ENCODE measurements at regions not wholly inside any gene's neighbourhood (a gene's known extent, or its start where the extent isn't known, plus 50 kb on each side); places are given as distances from the start of the nearest gene placed in this dataset.
A peak's percentile ranks its signal among the peaks of the same experiment; 100 is the strongest.

- TF ChIP-seq CTCF (IDR thresholded peaks at IDR 0.05; ENCODE audit: unreplicated experiment) = no peak
- POLR2A ChIA-PET = no interaction called here
- Mint-ChIP-seq H3K27ac (ENCODE audit: low read depth, unreplicated experiment) (no peak overlapping the region), H3K27me3 (ENCODE audit: insufficient read depth, unreplicated experiment) (peaks cover 11% of the 10 kb centered on the region), H3K9me3 (ENCODE audit: unreplicated experiment) (no peaks in the 10 kb centered on the region), H3K36me3 (ENCODE audit: insufficient read depth, unreplicated experiment) (no peaks in the 10 kb centered on the region), H3K4me3 (ENCODE audit: unreplicated experiment) (no peak overlapping the region), H3K4me1 (ENCODE audit: insufficient read depth, unreplicated experiment) (no peaks in the 10 kb centered on the region)
- peak; percentile 54 for DNase-seq (ENCODE audit: unreplicated experiment)
- CTCF ChIA-PET = interaction anchor here (0.6 kb wide), 2 partner anchors 50 to 93 kb away, joined by 3 to 4 read pairs; no protein-coding TSS in a partner anchor
- intact Hi-C loops (cut with micrococcal nuclease) = no loop called here
- BruUV-seq (replicated peaks) = no TSS peak
Observed at GRCh38 chr5:77569409-77569808, 69.1 kb downstream of the OTP start.

- CTCF ChIA-PET = interaction anchor here (0.6 to 1.1 kb wide), 2 partner anchors 56 to 742 kb away, joined by 3 read pairs; no protein-coding TSS in a partner anchor
- no TSS peak for BruUV-seq (replicated peaks)
- no peak overlapping the region for H3K27ac Mint-ChIP-seq (ENCODE audit: low read depth, unreplicated experiment)
- no peaks in the 10 kb centered on the region for H3K9me3 Mint-ChIP-seq (ENCODE audit: unreplicated experiment)
- H3K36me3 Mint-ChIP-seq (ENCODE audit: insufficient read depth, unreplicated experiment) = no peaks in the 10 kb centered on the region
- no peaks in the 10 kb centered on the region for H3K4me1 Mint-ChIP-seq (ENCODE audit: insufficient read depth, unreplicated experiment)
- no peak for TF ChIP-seq CTCF (IDR thresholded peaks at IDR 0.05; ENCODE audit: unreplicated experiment)
- intact Hi-C loops (cut with micrococcal nuclease) = no loop called here
- H3K27me3 Mint-ChIP-seq (ENCODE audit: insufficient read depth, unreplicated experiment) = peaks cover 11% of the 10 kb centered on the region
- H3K4me3 Mint-ChIP-seq (ENCODE audit: unreplicated experiment) = no peak overlapping the region
- no peak for DNase-seq (ENCODE audit: unreplicated experiment)
- POLR2A ChIA-PET = no interaction called here
Observed at GRCh38 chr5:77568555-77568954, 70.0 kb downstream of the OTP start.

- no TSS peak for BruUV-seq (replicated peaks)
- Mint-ChIP-seq H3K9me3 (ENCODE audit: unreplicated experiment) (no peaks in the 10 kb centered on the region), H3K27ac (ENCODE audit: low read depth, unreplicated experiment) (no peak overlapping the region), H3K27me3 (ENCODE audit: insufficient read depth, unreplicated experiment) (peaks cover 8% of the 10 kb centered on the region), H3K4me3 (ENCODE audit: unreplicated experiment) (no peak overlapping the region), H3K36me3 (ENCODE audit: insufficient read depth, unreplicated experiment) (no peaks in the 10 kb centered on the region), H3K4me1 (ENCODE audit: insufficient read depth, unreplicated experiment) (no peaks in the 10 kb centered on the region)
- CTCF ChIA-PET = interaction anchor here (0.6 to 1.1 kb wide), 2 partner anchors 57 to 743 kb away, joined by 3 read pairs; no protein-coding TSS in a partner anchor
- DNase-seq (ENCODE audit: unreplicated experiment) = no peak
- POLR2A ChIA-PET = no interaction called here
- no peak for TF ChIP-seq CTCF (IDR thresholded peaks at IDR 0.05; ENCODE audit: unreplicated experiment)
- intact Hi-C loops (cut with micrococcal nuclease) = no loop called here
Observed at GRCh38 chr5:77568082-77568481, 70.4 kb downstream of the OTP start.

- POLR2A ChIA-PET = no interaction called here
- TF ChIP-seq CTCF (IDR thresholded peaks at IDR 0.05; ENCODE audit: unreplicated experiment) = no peak
- CTCF ChIA-PET = no interaction called here
- no peaks in the 10 kb centered on the region for H3K36me3 Mint-ChIP-seq (ENCODE audit: insufficient read depth, unreplicated experiment)
- H3K9me3 Mint-ChIP-seq (ENCODE audit: unreplicated experiment) = no peaks in the 10 kb centered on the region
- DNase-seq (ENCODE audit: unreplicated experiment) = no peak
- no peak overlapping the region for H3K4me3 Mint-ChIP-seq (ENCODE audit: unreplicated experiment)
- no TSS peak for BruUV-seq (replicated peaks)
- H3K27me3 Mint-ChIP-seq (ENCODE audit: insufficient read depth, unreplicated experiment) = no peaks in the 10 kb centered on the region
- no peaks in the 10 kb centered on the region for H3K4me1 Mint-ChIP-seq (ENCODE audit: insufficient read depth, unreplicated experiment)
- H3K27ac Mint-ChIP-seq (ENCODE audit: low read depth, unreplicated experiment) = no peak overlapping the region
- intact Hi-C loops (cut with micrococcal nuclease) = loop anchor here (5.0 kb wide), 1 partner anchor 1404 kb away; no protein-coding TSS in a partner anchor
Observed at GRCh38 chr5:77563475-77563874, 71.4 kb upstream of the WDR41 start.
